GM12873 (cell line): ENCODE measurements at regions not wholly inside any gene's neighbourhood (a gene's known extent, or its start where the extent isn't known, plus 50 kb on each side); places are given as distances from the start of the nearest gene placed in this dataset.

Experiments
- TF ChIP-seq, protein P1 (sequence below): IDR thresholded peaks from 2 replicates; pipeline ENCODE4 v1.5.1; 2012; ENCODE audit warnings: low read depth, mild to moderate bottlenecking, moderate library complexity, low read length, control low read depth; ENCODE audit not compliant: insufficient read depth; ENCODE audit errors: missing control alignments

DNA sequence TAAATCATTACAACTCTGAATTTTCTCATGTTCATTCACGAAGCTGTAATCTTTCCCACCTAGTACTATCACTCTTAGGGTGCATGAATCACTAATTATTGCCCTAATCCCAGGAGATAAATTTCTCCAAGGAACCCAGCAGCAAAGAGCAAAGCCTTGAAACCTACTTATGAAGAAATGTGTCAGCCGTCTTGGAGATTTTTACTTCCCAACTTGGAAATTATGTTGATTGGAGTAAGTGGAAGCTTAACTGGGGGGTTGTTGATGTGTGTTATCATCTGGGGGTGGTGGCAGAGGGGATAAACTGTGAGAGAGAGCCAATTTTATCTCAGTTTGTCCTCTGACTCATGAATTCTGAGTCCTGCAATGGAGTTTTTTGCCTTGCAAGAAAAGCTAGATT, 440.5 kb upstream of the WWC1 start:
- TF ChIP-seq, protein P1, sequence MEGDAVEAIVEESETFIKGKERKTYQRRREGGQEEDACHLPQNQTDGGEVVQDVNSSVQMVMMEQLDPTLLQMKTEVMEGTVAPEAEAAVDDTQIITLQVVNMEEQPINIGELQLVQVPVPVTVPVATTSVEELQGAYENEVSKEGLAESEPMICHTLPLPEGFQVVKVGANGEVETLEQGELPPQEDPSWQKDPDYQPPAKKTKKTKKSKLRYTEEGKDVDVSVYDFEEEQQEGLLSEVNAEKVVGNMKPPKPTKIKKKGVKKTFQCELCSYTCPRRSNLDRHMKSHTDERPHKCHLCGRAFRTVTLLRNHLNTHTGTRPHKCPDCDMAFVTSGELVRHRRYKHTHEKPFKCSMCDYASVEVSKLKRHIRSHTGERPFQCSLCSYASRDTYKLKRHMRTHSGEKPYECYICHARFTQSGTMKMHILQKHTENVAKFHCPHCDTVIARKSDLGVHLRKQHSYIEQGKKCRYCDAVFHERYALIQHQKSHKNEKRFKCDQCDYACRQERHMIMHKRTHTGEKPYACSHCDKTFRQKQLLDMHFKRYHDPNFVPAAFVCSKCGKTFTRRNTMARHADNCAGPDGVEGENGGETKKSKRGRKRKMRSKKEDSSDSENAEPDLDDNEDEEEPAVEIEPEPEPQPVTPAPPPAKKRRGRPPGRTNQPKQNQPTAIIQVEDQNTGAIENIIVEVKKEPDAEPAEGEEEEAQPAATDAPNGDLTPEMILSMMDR = no peak

DNA sequence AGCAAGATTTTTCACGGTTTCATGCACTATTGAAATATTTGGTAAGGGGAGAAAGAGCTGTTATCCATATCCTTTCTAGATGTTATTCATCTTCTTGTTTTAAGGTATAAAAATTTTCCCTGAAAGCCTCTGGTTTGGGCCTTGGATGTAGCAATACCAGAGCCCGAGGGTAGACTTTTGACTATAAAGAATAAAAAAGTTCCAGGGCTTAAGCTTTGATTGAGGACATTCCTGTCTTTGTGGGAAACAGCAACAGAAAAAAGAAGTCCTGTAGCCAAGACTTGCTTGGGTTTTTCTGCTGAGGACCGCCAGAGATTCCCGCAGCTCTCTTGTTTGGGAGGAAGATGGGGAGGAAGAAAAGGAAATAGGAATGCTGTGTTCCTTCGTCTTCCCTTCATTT, 440.0 kb upstream of the WWC1 start:
- TF ChIP-seq, protein P1 = no peak

DNA sequence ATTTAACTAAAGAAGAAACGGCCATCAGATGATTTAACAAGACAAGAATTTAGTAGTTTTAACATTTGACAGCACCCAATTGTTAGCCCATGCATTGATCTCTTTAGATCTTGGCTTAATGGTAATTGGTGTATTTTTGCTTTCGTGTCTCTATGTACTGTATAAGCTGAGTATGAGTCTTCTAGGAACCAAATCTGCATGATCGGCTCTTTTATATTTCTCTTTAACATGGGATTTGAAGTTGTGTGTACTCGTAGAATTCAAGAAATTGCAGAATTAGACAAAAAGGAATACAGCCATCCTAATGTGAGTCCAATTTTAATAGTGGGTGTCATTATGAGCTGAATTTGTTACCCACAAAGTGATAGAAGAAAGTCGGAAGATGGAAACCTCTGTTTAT, 438.9 kb upstream of the WWC1 start:
- TF ChIP-seq, protein P1 = no peak

DNA sequence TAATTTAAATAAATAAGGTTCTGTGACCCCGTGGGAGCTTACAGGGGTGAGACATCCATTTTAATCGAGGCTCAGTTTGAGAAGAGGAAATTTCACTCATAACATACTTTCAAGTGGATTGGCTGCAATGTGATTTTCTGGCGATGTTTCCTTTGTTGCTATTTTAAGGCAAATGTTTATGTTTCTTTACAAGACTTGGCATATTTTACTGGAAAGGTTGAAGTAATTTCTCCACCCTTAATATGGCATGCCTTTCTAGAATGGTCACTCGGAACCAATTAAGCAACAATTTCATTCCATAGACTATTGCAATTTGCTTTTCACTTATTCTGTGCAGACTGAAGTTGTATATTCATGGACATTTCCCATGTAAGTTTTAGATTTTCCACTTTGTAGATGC, 438.0 kb upstream of the WWC1 start:
- TF ChIP-seq, protein P1 = no peak

DNA sequence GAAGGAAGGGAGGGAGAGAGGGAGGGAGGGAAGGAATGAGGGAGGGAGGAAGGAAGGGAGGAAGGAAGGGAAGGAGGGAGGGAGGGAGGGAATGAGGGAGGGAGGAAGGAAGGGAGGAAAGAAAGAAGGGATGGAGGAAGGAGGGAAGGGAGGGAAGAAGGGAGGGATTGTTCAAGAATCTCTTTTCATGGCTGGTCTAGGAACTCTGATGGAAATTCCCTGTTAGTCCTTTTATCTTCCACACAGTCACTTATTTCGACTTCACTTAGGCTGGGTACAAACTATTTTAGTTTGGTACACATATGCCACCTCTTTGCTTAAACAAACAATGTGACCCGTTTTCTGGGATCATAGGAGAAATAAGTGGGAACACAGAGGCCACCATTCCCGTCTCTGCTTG, 435.6 kb upstream of the WWC1 start:
- TF ChIP-seq, protein P1 = no peak

DNA sequence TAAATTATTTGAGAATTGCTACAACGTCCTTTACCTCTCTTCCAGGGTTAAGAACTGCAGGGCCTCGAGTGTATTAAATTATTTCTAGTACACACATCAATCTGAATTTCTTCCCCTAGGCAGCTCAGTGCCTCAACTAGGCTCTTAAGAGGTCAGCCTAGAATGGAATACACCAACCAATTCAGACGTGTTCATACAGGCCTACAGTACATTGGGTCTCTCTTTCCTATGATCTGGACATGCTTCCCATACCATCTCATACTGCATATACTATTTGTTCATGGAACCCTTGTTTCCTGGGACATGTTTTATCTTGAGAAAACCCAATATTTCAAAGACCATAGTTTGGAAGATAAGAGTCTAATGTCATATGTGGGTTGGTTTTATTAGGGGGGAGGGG, 434.1 kb upstream of the WWC1 start:
- TF ChIP-seq, protein P1 = no peak

DNA sequence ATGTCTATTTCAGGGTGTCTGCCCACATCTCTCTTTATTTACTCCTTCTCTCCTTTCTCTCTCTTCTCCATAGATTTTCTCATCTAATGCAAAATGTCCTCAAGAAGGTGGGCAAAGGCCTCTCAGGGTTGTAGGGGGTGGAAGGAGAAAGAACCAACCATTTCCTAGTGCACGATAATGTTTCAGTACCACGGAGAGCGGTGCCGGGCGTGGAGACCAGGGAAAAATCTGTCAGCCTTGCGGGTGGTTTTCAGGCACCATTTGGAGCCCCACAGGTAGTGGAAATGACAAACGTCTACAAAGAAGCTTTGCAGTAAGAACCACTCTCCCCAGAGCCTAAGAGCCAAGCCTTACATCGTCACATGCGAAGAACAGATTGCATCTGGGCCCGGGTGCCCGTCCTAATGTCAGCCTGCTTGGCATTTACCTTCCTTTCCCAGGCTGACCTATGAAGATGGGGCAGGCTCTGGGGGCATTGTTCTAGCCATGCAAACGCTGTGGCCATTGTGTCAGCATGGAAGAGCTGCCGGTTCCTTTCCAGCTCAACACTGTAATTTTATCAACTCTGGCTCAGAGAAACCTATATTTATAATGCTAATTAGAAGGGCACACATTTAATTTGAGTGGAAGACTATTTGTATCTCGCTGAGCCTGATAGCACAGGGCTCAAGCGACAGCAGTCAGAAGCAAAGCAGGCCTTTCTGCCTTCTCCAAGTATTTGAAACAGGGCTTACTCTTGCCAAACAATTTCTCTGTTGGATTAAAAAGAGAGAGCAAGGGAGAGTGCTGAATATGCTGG, 430.1 kb upstream of the WWC1 start:
- TF ChIP-seq, protein P1 = no peak
